Mesenchymal stem cell (in vitro differentiated cells and primary cell): ENCODE measurements at regions not wholly inside any gene's neighbourhood (a gene's known extent, or its start where the extent isn't known, plus 50 kb on each side); places are given as distances from the start of the nearest gene placed in this dataset.

Source experiments
- DNase-seq: peaks from one replicate; pipeline ENCODE4 v3.0.0-alpha.2; 2013
- H2AFZ ChIP-seq: one replicate; pipeline ENCODE4 v1.6.1; 2013; ENCODE audit warnings: low read depth, mild to moderate bottlenecking, control low read depth, inconsistent platforms, low read length, moderate library complexity
- H2AK5ac ChIP-seq: 2 replicates; pipeline ENCODE4 v1.6.1; 2013; ENCODE audit warnings: low read length, moderate library complexity, mild to moderate bottlenecking, inconsistent platforms; ENCODE audit not compliant: severe bottlenecking
- H2BK120ac ChIP-seq: one replicate; pipeline ENCODE4 v1.6.1; 2013; ENCODE audit warnings: low read depth, mild to moderate bottlenecking, inconsistent platforms, low read length, moderate library complexity
- H2BK12ac ChIP-seq, 2 experiments: one replicate each; pipeline ENCODE4 v1.6.1; 2013; ENCODE audit warnings: inconsistent platforms in 2 of 2, low read length in 2 of 2, mild to moderate bottlenecking in 2 of 2, moderate library complexity in 2 of 2, control low read depth in 1 of 2
- H2BK15ac ChIP-seq: one replicate; pipeline ENCODE4 v1.6.1; 2013; ENCODE audit warnings: mild to moderate bottlenecking, low read depth, inconsistent platforms; ENCODE audit not compliant: poor library complexity, severe bottlenecking
- H2BK5ac ChIP-seq: 2 replicates; pipeline ENCODE4 v1.6.1; 2013; ENCODE audit warnings: low read depth, mild to moderate bottlenecking, low read length, control low read depth, inconsistent platforms; ENCODE audit not compliant: poor library complexity, severe bottlenecking
- H3K14ac ChIP-seq, 2 experiments: one replicate each; pipeline ENCODE4 v1.6.1; 2013; ENCODE audit warnings: inconsistent platforms in 2 of 2, low read length in 2 of 2, control low read depth in 1 of 2, mild to moderate bottlenecking in 1 of 2, moderate library complexity in 1 of 2
- H3K18ac ChIP-seq, 2 experiments: one replicate each; pipeline ENCODE4 v1.6.1; 2013; ENCODE audit warnings: inconsistent platforms in 2 of 2, low read length in 2 of 2, control low read depth in 1 of 2, low read depth in 1 of 2, mild to moderate bottlenecking in 1 of 2
- H3K23ac ChIP-seq, 2 experiments: one replicate each; pipeline ENCODE4 v1.6.1; 2013; ENCODE audit warnings: inconsistent platforms in 2 of 2, low read length in 2 of 2, mild to moderate bottlenecking in 2 of 2, moderate library complexity in 2 of 2, control low read depth in 1 of 2
- H3K27ac ChIP-seq: 2 replicates; pipeline ENCODE4 v1.5.1; 2013; ENCODE audit warnings: mild to moderate bottlenecking, moderate library complexity, low read length, control low read depth, inconsistent platforms; ENCODE audit not compliant: poor library complexity, severe bottlenecking
- H3K27me3 ChIP-seq, 2 experiments: 2 replicates each; pipeline versions ENCODE4 v1.6.1 to v1.7.0; 2013; ENCODE audit warnings: low read length in 2 of 2, mild to moderate bottlenecking in 2 of 2, moderate library complexity in 2 of 2, control low read depth in 1 of 2, inconsistent platforms in 1 of 2; ENCODE audit not compliant: control insufficient read depth in 1 of 2, insufficient read depth in 1 of 2
- H3K36me3 ChIP-seq, 2 experiments: 2 replicates each; pipeline versions ENCODE4 v1.6.1 to v1.7.0; 2013; ENCODE audit warnings: low read length in 2 of 2, control low read depth in 1 of 2, inconsistent platforms in 1 of 2, low read depth in 1 of 2, mild to moderate bottlenecking in 1 of 2; ENCODE audit not compliant: insufficient read depth in 2 of 2, control insufficient read depth in 1 of 2
- H3K4ac ChIP-seq, 2 experiments: one replicate each; pipeline ENCODE4 v1.6.1; 2013; ENCODE audit warnings: inconsistent platforms in 2 of 2, low read length in 2 of 2, mild to moderate bottlenecking in 2 of 2, moderate library complexity in 2 of 2, control low read depth in 1 of 2, low read depth in 1 of 2
- H3K4me1 ChIP-seq: 2 replicates; pipeline ENCODE4 v1.6.1; 2013; ENCODE audit warnings: low read depth, low read length, control low read depth; ENCODE audit not compliant: control insufficient read depth, insufficient read depth
- H3K4me2 ChIP-seq: 2 replicates; pipeline ENCODE4 v1.6.1; 2013; ENCODE audit warnings: low read length, mild to moderate bottlenecking, inconsistent platforms; ENCODE audit not compliant: poor library complexity, severe bottlenecking
- H3K4me3 ChIP-seq, 2 experiments: 2 replicates each; pipeline versions ENCODE4 v1.5.1 to v1.7.0; 2013; ENCODE audit warnings: low read length in 2 of 2, mild to moderate bottlenecking in 2 of 2, control low read depth in 1 of 2, low read depth in 1 of 2; ENCODE audit not compliant: insufficient read depth in 1 of 2
- H3K79me1 ChIP-seq: replicated peaks from 2 replicates; pipeline ENCODE4 v1.6.1; 2013; ENCODE audit warnings: mild to moderate bottlenecking, control low read depth, low read length, inconsistent platforms; ENCODE audit not compliant: poor library complexity, severe bottlenecking
- H3K9ac ChIP-seq: 2 replicates; pipeline ENCODE4 v1.7.0; 2013; ENCODE audit warnings: mild to moderate bottlenecking, low read length, moderate library complexity
- H3K9me3 ChIP-seq: 2 replicates; pipeline ENCODE4 v1.7.0; 2013; ENCODE audit warnings: mild to moderate bottlenecking, low read length; ENCODE audit not compliant: control insufficient read depth
- H4K8ac ChIP-seq: one replicate; pipeline ENCODE4 v1.6.1; 2013; ENCODE audit warnings: inconsistent platforms, mild to moderate bottlenecking, low read length, moderate library complexity
- H4K91ac ChIP-seq: one replicate; pipeline ENCODE4 v1.6.1; 2013; ENCODE audit warnings: mild to moderate bottlenecking, low read length, inconsistent platforms
- WGBS: methylation state at CpG from one replicate; pipeline ENCODE4 v1.1.7; 2013; ENCODE audit warnings: mixed read lengths; 5-methylcytosine and 5-hydroxymethylcytosine counted together

- Histone ChIP-seq H3K4me1 (no peaks in the 10 kb centered on the region), H3K36me3 (no peaks in the 10 kb centered on the region), H4K8ac (no peak overlapping the region), H3K27me3 (no peaks in the 10 kb centered on the region), H3K27ac (no peak overlapping the region), H2BK12ac (no peak overlapping the region), H3K4me2 (no peak overlapping the region), H2BK5ac (no peak overlapping the region), H2BK15ac (no peak overlapping the region), H3K4me3 (no peak overlapping the region), H2AFZ (no peak overlapping the region), H3K79me1 (no peaks in the 10 kb centered on the region), H3K4ac (no peak overlapping the region), H3K9me3 (peaks cover 3% of the 10 kb centered on the region), H2AK5ac (no peak overlapping the region), H4K91ac (no peak overlapping the region), H3K23ac (no peak overlapping the region), H2BK120ac (no peak overlapping the region), H3K14ac (no peak overlapping the region), H3K9ac (no peak overlapping the region), H3K18ac (no peak overlapping the region)
- no peak for DNase-seq
- WGBS: no CpG with 5 or more reads among the region's 1 CpG
Measured at GRCh38 chr2:238669046-238669445, 178.8 kb upstream of the TWIST2 start.

GRCh38 chr2:238669581-238670080 lies 178.3 kb upstream of the TWIST2 start:
- no peak overlapping the region for H4K91ac ChIP-seq
- H2AK5ac ChIP-seq: no peak overlapping the region
- H2BK5ac ChIP-seq: no peak overlapping the region
- no peak overlapping the region for H2AFZ ChIP-seq
- no peak overlapping the region for H3K14ac ChIP-seq
- no peak overlapping the region for H2BK15ac ChIP-seq
- no peak overlapping the region for H3K4me2 ChIP-seq
- peaks cover 3% of the 10 kb centered on the region for H3K9me3 ChIP-seq
- no peak overlapping the region for H3K18ac ChIP-seq
- no peaks in the 10 kb centered on the region for H3K27me3 ChIP-seq
- H3K9ac ChIP-seq: no peak overlapping the region
- no peak overlapping the region for H3K23ac ChIP-seq
- no peak overlapping the region for H2BK12ac ChIP-seq
- H3K4me1 ChIP-seq: no peaks in the 10 kb centered on the region
- no peak overlapping the region for H3K27ac ChIP-seq
- no peak overlapping the region for H4K8ac ChIP-seq
- no peak for DNase-seq
- H3K4me3 ChIP-seq: no peak overlapping the region
- H3K4ac ChIP-seq: no peak overlapping the region
- H2BK120ac ChIP-seq: no peak overlapping the region
- no peaks in the 10 kb centered on the region for H3K36me3 ChIP-seq
- no peaks in the 10 kb centered on the region for H3K79me1 ChIP-seq

- Histone ChIP-seq H3K4me1 (no peaks in the 10 kb centered on the region), H2AFZ (no peak overlapping the region), H3K18ac (no peak overlapping the region), H4K8ac (no peak overlapping the region), H2AK5ac (no peak overlapping the region), H3K23ac (no peak overlapping the region), H3K79me1 (no peaks in the 10 kb centered on the region), H3K4me2 (no peak overlapping the region), H3K36me3 (no peaks in the 10 kb centered on the region), H3K27me3 (no peaks in the 10 kb centered on the region), H3K14ac (no peak overlapping the region), H3K9me3 (peaks cover 3% of the 10 kb centered on the region), H4K91ac (no peak overlapping the region), H2BK120ac (no peak overlapping the region), H3K9ac (no peak overlapping the region), H2BK5ac (no peak overlapping the region), H3K27ac (no peak overlapping the region), H3K4ac (no peak overlapping the region), H2BK15ac (no peak overlapping the region), H3K4me3 (no peak overlapping the region), H2BK12ac (no peak overlapping the region)
- DNase-seq: no peak
- 68% methylated on average over 4 of the region's 4 CpGs for WGBS
Measured at GRCh38 chr2:238670111-238670585, 177.7 kb upstream of the TWIST2 start.

- H2AK5ac ChIP-seq: no peak overlapping the region
- no peak overlapping the region for H3K9ac ChIP-seq
- peaks cover 2% of the 10 kb centered on the region for H3K4me1 ChIP-seq
- H4K91ac ChIP-seq: no peak overlapping the region
- H3K4me3 ChIP-seq: no peak overlapping the region
- H2BK120ac ChIP-seq: no peak overlapping the region
- H3K18ac ChIP-seq: no peak overlapping the region
- no peak overlapping the region for H2BK5ac ChIP-seq
- H3K79me1 ChIP-seq: no peaks in the 10 kb centered on the region
- no peak overlapping the region for H2AFZ ChIP-seq
- H2BK15ac ChIP-seq: no peak overlapping the region
- H3K9me3 ChIP-seq: peaks cover 11% of the 10 kb centered on the region
- H4K8ac ChIP-seq: no peak overlapping the region
- 84% methylated on average over 5 of the region's 5 CpGs for WGBS
- no peak for DNase-seq
- H3K4ac ChIP-seq: no peak overlapping the region
- no peak overlapping the region for H3K14ac ChIP-seq
- H3K27ac ChIP-seq: no peak overlapping the region
- H3K4me2 ChIP-seq: no peak overlapping the region
- no peaks in the 10 kb centered on the region for H3K36me3 ChIP-seq
- H3K27me3 ChIP-seq: no peaks in the 10 kb centered on the region
- no peak overlapping the region for H2BK12ac ChIP-seq
- H3K23ac ChIP-seq: no peak overlapping the region
Measured at GRCh38 chr2:238682536-238682935, 165.3 kb upstream of the TWIST2 start.
